ENCODE measurements at regions not wholly inside any gene's neighbourhood (a gene's known extent, or its start where the extent isn't known, plus 50 kb on each side); places are given as distances from the start of the nearest gene placed in this dataset.

DNA sequence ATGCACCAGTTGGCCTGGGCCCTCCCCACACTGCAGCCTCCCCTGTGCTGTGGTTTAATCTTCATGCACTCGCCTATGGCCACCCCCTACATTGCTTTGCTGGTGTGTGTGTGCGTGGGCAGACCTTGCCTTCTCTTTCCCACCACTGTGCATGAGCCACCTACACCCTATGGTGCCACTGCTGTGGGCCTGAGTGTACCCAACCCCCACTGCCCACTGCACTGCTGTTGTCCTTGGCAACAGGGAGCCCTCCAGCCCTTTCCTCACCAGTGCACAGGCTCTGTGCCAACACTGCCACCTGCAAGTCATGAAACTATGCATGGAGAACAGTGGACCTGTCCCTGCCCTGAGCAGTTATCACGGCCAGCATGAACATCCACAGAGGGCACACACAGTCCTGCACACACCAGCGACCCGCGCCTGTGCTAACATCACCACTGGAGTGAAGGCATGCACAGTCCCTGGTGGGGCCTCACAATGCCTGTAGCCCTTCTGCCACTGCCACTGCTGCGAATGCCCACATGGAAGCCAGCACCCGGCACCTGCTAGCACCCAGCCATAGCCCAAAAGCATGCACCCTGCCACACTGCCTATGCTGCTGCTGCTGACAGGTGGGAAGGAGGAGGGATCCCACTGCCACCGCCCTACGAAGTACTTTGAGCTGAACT is 237.8 kb upstream of the ARSJ start:
- Histone ChIP-seq H3K27ac (ENCODE audit: low read length) (no peak overlapping the region), H2AFZ (ENCODE audit: low read depth, low read length) (no peak overlapping the region), H3K79me2 (replicated peaks; ENCODE audit: insufficient read depth, low read length) (no peaks in the 10 kb centered on the region), H3K9me2 (ENCODE audit: insufficient read depth, low read length) (no peaks in the 10 kb centered on the region), H3F3A (ENCODE audit: insufficient read depth, low read length, poor library complexity, severe bottlenecking) (no peaks in the 10 kb centered on the region), H3K36me3 (ENCODE audit: insufficient read depth, low read length) (no peaks in the 10 kb centered on the region), H3K4me3 (ENCODE audit: low read length) (no peak overlapping the region), H3K27me3 (ENCODE audit: insufficient read depth, low read depth, low read length) (no peaks in the 10 kb centered on the region), H3K9me3 (ENCODE audit: low read length) (no peaks in the 10 kb centered on the region), H3K4me2 (ENCODE audit: low read length) (no peak overlapping the region), H3K9ac (ENCODE audit: low read length) (no peak overlapping the region), H4K20me1 (ENCODE audit: insufficient read depth) (no peaks in the 10 kb centered on the region)
- no peak for TF ChIP-seq EP300 (conservative IDR thresholded peaks at IDR 0.05; ENCODE audit: poor library complexity, severe bottlenecking)
- TF ChIP-seq, protein P1, sequence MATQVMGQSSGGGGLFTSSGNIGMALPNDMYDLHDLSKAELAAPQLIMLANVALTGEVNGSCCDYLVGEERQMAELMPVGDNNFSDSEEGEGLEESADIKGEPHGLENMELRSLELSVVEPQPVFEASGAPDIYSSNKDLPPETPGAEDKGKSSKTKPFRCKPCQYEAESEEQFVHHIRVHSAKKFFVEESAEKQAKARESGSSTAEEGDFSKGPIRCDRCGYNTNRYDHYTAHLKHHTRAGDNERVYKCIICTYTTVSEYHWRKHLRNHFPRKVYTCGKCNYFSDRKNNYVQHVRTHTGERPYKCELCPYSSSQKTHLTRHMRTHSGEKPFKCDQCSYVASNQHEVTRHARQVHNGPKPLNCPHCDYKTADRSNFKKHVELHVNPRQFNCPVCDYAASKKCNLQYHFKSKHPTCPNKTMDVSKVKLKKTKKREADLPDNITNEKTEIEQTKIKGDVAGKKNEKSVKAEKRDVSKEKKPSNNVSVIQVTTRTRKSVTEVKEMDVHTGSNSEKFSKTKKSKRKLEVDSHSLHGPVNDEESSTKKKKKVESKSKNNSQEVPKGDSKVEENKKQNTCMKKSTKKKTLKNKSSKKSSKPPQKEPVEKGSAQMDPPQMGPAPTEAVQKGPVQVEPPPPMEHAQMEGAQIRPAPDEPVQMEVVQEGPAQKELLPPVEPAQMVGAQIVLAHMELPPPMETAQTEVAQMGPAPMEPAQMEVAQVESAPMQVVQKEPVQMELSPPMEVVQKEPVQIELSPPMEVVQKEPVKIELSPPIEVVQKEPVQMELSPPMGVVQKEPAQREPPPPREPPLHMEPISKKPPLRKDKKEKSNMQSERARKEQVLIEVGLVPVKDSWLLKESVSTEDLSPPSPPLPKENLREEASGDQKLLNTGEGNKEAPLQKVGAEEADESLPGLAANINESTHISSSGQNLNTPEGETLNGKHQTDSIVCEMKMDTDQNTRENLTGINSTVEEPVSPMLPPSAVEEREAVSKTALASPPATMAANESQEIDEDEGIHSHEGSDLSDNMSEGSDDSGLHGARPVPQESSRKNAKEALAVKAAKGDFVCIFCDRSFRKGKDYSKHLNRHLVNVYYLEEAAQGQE (IDR thresholded peaks at IDR 0.05; ENCODE audit: borderline replicate concordance): no peak
- TF ChIP-seq EZH2 (IDR thresholded peaks at IDR 0.05; ENCODE audit: borderline replicate concordance, insufficient read depth, low read length, poor library complexity, severe bottlenecking): no peak
- TF ChIP-seq SMC3 (conservative IDR thresholded peaks at IDR 0.05; ENCODE audit: poor library complexity): no peak
- TF ChIP-seq, protein P2, sequence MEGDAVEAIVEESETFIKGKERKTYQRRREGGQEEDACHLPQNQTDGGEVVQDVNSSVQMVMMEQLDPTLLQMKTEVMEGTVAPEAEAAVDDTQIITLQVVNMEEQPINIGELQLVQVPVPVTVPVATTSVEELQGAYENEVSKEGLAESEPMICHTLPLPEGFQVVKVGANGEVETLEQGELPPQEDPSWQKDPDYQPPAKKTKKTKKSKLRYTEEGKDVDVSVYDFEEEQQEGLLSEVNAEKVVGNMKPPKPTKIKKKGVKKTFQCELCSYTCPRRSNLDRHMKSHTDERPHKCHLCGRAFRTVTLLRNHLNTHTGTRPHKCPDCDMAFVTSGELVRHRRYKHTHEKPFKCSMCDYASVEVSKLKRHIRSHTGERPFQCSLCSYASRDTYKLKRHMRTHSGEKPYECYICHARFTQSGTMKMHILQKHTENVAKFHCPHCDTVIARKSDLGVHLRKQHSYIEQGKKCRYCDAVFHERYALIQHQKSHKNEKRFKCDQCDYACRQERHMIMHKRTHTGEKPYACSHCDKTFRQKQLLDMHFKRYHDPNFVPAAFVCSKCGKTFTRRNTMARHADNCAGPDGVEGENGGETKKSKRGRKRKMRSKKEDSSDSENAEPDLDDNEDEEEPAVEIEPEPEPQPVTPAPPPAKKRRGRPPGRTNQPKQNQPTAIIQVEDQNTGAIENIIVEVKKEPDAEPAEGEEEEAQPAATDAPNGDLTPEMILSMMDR (IDR thresholded peaks at IDR 0.05; ENCODE audit: poor library complexity, severe bottlenecking): no peak
- TF ChIP-seq POLR2AphosphoS5 (IDR thresholded peaks at IDR 0.05): no peak
- TF ChIP-seq TAF1 (IDR thresholded peaks at IDR 0.05; ENCODE audit: low read depth): no peak
- TF ChIP-seq RAD21 (conservative IDR thresholded peaks at IDR 0.05): no peak
- TF ChIP-seq MXI1 (conservative IDR thresholded peaks at IDR 0.05; ENCODE audit: poor library complexity, severe bottlenecking): no peak

DNA sequence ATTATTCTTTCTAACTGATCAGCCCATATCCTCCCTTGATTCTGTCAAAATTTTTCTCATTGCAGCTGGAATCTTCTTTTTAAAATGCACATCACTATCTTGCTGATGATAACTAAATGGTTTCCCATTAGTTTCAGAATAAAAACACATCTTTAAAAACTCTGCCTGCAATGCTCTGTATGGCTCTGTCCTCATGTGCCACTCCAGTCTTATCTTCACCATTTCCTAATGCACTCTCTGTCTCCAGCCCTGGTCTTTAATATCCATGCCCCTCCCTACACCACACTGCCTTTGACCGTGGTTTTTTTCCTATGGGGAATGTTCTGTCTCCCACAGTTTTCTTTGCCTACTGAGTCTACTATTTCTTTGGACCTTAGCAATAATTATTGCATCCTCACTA is 244.1 kb upstream of the ARSJ start:
- Histone ChIP-seq H3K27me3 (ENCODE audit: insufficient read depth, low read depth, low read length) (no peaks in the 10 kb centered on the region), H4K20me1 (ENCODE audit: insufficient read depth) (no peaks in the 10 kb centered on the region), H3K79me2 (replicated peaks; ENCODE audit: insufficient read depth, low read length) (no peaks in the 10 kb centered on the region), H3K9ac (ENCODE audit: low read length) (no peak overlapping the region), H3K4me3 (ENCODE audit: low read length) (no peak overlapping the region), H3K4me2 (ENCODE audit: low read length) (no peak overlapping the region), H3K9me2 (ENCODE audit: insufficient read depth, low read length) (no peaks in the 10 kb centered on the region), H3K9me3 (ENCODE audit: low read length) (no peaks in the 10 kb centered on the region), H2AFZ (ENCODE audit: low read depth, low read length) (no peak overlapping the region), H3F3A (ENCODE audit: insufficient read depth, low read length, poor library complexity, severe bottlenecking) (no peaks in the 10 kb centered on the region), H3K27ac (ENCODE audit: low read length) (no peak overlapping the region), H3K36me3 (ENCODE audit: insufficient read depth, low read length) (no peaks in the 10 kb centered on the region)
- no peak for TF ChIP-seq EP300 (conservative IDR thresholded peaks at IDR 0.05; ENCODE audit: poor library complexity, severe bottlenecking)
- TF ChIP-seq, protein P2 (IDR thresholded peaks at IDR 0.05; ENCODE audit: poor library complexity, severe bottlenecking): no peak
- no peak for TF ChIP-seq SMC3 (conservative IDR thresholded peaks at IDR 0.05; ENCODE audit: poor library complexity)
- no peak for TF ChIP-seq EZH2 (IDR thresholded peaks at IDR 0.05; ENCODE audit: borderline replicate concordance, insufficient read depth, low read length, poor library complexity, severe bottlenecking)
- TF ChIP-seq POLR2AphosphoS5 (IDR thresholded peaks at IDR 0.05): no peak
- no peak for TF ChIP-seq TAF1 (IDR thresholded peaks at IDR 0.05; ENCODE audit: low read depth)
- no peak for TF ChIP-seq RAD21 (conservative IDR thresholded peaks at IDR 0.05)
- TF ChIP-seq, protein P1 (IDR thresholded peaks at IDR 0.05; ENCODE audit: borderline replicate concordance): no peak
- TF ChIP-seq MXI1 (conservative IDR thresholded peaks at IDR 0.05; ENCODE audit: poor library complexity, severe bottlenecking): no peak
